NCI-H1694 treated with DMSO at 0.1 percent for 48 hours (cell line): ENCODE measurements at regions not wholly inside any gene's neighbourhood (a gene's known extent, or its start where the extent isn't known, plus 50 kb on each side); places are given as distances from the start of the nearest gene placed in this dataset.
"Not testable (repeated sequence)": the region's sequence is repeated elsewhere in the genome, so short reads cannot be mapped to it uniquely, and the experiment has no call there.

Source experiments
- DNase-seq: peaks from one replicate; lab custom pipeline; 2025; lab: John Stamatoyannopoulos, UW

DNA sequence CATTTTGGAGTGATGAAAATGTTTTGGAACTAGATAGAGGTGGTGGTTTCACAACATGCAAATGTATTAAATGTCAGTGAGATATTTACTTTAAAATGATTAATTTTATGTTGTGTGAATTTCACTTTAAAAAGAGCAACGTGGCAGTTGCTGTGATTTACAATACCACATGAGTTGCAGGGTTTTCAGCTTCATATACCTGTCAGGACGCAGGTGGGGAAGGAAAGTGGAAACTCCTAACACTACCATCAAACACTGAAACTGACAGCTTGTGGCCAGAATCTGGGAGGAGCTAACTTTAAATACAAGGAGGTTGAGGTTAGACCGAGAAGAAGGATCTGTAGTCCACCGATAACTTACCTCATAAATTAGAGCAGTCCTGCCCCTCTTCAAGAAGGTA, 168.9 kb upstream of the TMEM72 start:
- DNase-seq = no peak

DNA sequence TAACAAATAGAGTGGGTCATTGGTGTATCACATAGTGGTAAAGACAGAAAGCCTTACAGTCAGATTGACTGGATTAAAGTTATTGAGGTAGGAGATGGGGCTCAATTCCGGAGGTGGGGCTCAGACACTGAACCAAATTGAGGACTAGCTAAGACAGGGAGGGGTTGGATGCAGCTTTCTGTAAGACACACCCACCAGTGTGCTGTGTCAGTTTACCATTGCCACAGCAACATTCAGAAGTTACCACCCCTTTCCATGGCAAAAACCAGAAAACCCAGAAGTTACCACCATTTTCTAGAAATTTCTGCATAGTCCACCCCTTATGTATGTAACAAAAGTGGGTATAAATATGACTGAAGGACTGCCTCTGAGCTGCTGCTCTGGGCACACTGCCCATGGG, 167.6 kb upstream of the TMEM72 start:
- no peak for DNase-seq

DNA sequence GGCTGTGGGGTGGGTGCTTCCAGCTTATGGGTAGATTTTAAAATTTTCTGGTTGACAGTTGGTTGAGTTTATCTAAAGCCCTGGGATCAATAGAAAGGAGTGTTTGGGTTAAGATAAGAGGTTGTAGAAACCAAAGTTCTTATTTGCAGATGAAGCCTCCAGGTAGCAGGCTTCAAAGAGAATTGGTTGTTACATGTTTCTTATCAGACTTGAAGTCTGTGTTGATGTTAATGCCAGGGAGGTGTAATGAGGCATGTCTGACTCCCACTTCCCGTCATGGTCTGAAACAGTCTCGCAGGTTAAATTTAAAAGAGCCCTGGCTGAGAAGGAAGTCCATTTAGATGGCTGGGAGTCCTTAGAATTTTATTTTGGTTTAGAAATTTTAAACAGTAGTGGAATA, 165.2 kb upstream of the TMEM72 start:
- DNase-seq = no peak

DNA sequence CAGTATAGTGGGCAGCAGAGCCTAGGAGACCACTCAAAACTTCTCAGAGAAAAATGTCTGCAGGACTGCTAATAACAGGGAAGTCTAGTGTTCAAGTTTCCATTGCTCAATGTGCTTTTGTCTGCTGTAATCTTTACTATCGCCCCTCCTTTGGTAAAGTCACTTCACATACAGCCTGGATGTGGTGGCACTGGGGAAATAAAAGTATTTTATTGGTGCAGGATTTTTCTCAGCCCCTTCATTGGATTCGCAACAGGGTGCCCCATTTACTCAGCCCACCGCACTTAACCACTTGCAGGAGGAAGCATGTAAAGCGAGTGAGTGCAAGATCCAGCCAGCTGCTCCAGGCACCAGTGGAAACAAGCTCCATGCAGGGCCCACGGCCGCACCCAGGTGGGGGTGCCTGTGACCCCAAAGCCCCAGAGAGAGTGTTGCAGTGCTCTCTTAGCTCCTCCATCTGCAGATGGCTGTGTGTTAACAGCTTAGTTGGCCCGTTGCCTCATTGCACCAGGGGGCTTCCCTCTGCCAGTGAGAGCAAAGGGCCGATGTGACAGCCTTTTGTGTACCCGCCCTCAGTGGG, 163.5 kb upstream of the TMEM72 start:
- no peak for DNase-seq

DNA sequence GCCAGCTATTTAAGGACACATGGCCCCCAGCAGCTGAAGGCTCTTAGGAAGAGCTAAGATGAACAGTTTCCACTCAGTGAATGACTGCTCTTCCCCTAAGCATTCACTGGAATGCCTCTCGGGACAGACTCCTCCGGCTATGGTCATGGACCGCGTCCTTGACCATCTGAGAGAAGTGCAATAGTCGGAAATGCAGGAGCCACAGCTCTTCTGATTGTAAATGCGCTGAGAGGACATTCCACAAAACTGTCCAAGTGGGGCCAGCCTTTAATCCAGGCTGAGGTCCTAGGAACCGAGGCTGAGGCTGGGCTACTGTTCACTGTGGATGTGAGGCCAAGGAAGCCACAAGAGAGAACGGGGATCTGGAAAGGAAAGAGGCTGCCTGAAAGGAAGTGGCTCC, 162.0 kb upstream of the TMEM72 start:
- no peak for DNase-seq

DNA sequence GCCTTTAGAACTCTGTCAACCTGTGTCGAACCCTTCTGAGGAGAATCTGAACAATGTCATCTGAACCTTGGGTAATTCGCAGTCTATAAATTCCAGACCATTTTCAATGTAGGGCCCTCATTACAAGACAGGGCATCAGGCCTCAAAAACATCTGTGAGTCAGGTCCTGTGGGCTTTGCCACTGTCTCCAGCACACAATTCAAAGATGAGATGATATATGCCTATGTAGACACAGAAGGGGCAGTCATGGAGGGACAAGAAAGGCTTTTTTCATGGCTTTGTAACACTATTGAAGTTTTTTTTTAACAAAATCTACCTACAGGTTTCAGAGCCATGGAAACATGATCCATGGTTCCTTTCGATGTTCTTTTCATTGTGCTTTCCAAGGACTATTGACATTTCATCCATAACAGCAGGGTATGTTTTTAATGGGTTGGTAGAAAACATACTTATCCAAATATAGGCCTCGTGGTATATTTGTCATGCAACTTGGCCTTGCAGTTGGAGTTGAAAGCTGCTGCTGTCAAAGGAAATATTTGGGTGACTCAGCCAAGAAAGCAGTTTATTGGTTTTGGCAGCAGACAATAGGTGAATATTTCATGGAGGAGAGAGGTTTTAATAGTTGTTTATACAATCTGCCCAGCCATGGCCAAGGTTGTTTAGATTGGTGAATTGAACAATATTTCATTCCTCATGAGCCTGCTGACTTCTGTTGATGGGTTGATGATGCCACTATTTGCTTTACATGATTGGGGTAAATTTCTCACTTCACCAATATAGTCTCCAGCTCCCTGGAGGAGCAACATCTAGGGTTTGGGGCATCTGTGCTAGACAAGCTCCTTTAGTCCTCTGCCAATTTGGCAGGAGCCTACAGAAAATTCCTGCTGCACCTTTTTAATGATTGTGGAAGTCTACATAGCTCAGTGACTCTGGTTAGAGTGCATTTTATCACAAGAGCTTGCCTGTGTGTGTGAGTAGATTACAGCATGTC, 158.4 kb upstream of the TMEM72 start:
- DNase-seq = no peak

DNA sequence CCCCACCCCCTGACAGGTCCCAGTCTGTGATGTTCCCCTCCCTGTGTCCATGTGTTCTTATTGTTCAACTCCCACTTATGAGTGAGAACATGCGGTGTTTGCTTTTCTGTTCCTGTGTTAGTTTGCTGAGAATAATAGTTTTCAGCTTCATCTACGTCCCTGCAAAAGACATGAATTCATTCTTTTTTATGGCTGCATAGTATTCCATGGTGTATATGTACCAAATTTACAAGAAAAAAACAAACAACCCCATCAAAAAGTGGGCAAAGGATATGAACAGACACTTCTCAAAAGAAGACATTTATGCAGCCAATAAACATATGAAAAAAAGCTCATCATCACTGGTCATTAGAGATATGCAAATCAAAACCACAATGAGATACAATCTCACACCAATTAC, 156.8 kb upstream of the TMEM72 start:
- not testable (repeated sequence) for DNase-seq

DNA sequence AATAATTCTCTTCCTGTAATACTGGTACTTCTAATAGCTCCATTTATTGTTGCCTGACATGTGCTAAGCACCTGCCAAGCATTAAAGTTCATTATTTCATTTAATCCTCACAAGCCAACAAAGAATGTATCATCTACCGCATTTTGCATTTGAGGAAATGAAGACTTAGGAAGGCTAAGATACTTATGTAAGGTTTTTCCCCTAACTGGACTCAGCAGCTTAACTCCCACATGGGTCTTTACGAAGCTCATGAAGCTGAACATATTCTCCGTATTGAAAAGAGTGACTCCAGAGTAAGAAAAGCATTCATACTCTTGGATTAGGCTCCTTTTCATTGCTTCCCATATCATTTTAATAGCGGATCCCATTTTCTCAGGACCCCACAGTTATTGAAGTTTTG, 155.7 kb upstream of the TMEM72 start:
- DNase-seq = no peak

DNA sequence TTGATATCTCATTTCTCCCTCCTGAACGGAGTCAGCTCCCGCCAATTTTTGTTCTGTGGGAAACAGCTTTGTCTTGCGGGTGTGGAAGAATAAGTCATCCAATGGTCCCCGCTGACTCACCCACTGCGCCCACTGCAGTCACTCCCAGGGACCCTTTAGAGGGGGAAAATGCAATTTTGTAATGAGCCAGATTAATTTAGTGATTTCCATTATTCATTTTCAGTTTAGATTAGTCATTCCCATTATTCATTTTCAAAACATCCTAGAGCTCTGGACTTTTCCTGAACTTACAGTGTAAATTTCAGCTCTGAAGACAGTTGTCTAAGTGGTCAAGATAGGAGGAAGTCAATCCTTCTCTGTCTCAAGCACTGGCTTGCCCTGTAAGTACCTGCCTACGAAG, 154.9 kb upstream of the TMEM72 start:
- DNase-seq = no peak

DNA sequence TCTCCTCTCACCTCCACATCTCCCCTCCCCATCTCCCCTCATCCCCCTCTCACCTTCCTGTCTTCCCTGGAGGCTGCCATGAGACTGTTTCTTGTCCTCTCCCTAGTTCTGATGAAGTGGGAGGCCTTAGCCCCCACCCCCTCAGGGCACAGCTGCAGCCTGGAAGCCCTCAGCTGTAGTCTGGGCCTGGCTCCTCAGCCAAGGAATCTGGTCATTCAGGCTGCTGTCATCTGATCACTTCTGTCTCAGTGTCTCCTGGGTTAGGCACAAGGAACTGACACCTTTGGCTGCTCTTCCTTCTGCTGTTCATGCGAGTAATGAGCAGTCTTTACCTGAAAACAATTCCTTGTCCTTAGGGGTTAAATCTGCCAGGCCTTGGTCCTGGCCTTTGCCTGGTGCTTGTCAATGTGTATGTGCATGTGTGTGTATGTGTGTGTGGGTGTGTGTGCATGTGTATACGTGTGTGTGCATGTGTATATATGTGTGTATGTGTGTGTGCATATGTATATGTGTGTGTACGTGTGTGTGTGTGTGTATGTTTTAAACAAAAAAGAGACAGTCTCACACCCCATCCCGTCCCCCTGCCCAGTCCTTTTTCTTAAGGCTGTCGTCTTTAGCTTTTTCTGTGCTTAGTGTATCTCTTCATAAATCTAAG, 153.5 kb upstream of the TMEM72 start:
- DNase-seq = no peak

DNA sequence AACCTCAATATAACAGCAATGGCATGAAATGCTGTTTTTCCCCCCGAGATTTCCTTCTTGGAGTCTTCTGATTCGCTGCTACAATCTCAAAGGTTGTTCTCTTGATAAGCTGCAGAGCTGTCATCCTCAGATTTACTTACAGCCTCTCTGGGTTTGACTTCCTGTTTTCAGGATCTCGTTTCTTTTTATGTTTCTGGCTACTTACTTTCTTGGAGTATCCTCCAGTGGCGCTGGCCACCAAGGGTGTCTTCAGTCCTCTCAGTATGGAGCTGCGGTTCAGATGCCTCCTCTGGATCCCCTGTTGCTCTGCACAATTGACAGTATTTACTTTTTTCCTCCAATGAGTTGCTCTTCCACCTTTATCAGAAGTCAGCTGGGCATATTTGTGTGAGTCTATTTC, 152.0 kb upstream of the TMEM72 start:
- DNase-seq = no peak

DNA sequence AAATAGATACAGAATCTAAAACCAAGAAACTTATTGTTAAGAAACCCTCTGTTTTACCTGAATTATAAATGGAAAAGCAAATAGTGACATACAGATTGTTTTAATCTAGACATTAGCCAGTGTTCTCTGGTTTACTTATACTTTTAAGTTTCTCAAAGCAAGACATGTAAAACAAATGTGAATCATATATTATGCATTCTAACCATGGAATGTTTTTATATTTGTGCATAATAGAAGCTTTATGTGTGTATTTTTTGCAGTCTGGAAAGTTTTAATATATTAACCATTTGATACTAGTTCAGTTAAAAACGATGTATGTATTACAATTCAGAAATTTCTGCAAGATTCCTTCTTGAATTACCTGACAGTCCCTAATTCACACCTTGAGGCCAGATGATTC, 150.6 kb upstream of the TMEM72 start:
- no peak for DNase-seq

DNA sequence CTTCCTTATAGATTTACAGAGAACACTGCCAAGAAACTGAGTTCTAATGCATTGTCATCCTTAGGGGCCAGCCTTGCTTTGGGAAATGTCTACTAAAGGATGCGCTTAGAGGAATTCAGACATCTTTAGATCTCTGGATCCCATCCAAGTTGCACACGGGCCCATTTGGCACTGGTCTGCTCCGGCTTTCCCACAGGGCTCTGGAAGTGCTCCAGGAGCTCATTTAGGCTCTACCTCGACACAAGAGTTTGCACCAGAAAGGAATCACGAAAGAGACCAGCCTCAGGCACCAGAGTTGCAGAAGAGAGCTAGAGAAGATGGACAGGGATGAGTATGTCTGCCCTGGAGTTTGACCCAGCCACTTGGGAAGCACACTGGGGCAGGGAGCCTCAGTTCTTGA, 150.1 kb upstream of the TMEM72 start:
- no peak for DNase-seq

DNA sequence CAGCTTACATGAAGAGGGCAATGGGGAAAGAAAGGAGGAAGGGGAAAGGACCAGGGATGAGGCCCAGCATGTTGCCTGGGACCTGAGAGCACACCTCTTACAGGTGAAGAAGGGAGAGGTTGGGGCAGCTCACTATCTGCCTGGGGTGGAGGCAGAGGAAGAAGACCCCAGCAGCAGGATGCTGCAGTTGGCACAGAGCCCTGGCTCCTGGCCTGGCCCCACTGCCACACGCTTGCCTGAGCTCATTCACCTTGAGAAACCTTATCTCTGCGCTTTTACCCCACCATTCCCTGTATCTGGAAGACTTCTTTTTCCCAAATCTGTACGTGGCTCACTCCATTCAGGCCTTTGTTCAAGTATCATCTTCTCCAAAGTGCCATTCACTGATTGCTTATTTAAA, 147.8 kb upstream of the TMEM72 start:
- DNase-seq = no peak

DNA sequence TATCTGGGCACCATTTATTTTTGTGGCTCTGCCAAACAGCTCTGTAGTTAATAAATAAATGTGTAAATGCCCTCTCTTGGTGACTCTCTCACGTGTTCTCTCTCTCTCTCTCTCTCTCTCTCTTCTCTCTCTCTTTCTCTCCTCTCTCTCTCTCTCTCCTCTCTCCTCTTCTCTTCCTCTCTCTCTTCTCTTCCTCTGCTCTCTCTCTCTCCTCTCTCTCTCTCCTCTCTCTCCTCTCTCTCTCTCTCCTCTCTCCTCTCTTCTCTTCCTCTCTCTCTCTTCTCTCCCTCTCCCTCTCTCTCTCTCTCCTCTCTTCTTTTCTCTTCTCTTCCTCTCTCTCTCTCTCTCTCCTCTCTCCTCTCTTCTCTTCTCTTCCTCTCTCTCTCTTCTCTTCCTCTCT, 145.8 kb upstream of the TMEM72 start:
- no peak for DNase-seq

DNA sequence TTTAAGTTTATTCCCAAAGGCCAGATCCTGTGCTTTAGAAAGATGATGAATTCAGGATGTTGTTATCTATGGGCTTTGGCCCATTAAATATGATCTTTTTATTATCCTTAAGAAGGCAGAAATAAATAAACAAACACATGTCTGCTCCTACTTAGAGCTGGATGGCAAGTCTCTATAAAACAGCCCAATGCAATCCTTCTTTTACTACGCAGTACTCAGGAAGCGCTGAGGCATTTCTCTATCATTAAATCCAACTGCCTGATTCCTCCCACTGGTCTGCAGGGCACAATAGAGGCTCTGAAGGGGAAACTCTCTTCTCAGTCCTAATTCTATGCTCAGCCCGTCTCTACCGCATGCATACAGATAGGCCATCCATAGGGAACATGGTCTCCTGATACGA, 144.5 kb upstream of the TMEM72 start:
- DNase-seq = no peak

DNA sequence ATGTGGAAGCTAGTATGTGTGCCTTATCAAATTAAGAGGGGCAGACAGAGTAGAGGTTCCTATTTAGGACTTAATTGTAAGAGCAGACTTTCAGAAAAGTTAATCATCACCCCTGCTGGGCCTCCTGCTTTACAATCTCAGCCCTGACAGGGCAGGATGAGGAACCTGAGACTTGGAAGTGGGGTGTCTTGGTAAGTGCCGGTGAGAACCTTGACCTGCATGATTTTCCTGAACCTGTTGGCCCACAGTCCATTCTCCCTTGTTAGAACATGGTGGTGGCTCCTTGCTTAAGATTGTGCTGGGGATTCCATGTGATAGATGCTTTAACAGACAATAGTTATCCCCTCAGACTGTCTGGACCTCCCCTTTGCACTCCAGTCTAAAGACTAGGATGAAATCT, 141.7 kb upstream of the TMEM72 start:
- DNase-seq = no peak

DNA sequence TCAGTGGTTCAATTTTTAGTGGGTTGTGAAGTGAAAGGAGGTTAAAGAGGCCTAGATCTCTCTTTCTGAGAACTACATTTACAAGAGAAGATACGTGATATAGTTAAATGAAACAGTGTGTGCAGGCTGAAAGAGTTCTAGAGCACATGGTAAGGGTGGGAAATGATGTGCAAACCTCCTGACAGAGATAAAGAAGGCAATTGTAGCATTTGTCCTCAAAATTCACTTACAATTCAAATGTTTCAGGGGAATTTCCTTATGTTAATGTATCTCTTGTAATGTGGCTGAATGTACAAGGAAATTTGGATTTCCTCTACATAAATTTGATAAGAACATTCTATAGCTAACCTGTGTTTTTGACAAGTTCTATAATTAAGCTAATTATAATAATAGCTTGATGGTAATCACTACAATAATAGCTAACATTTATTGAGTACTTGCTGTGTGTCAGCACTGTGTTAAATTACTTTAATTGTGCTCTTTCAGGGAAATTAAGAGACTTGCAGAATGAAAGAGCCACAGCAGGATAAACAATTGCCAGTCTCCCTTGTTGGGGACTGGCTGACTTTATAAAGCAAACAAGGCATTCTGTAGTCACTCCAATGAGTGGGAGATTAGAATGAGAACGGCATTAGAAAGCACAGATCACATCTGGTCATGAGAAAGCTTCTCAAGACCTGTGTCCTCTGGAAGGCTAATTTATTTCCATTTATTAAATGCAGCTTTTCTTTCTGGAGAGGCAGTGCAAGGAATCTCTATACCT, 139.7 kb upstream of the TMEM72 start:
- no peak for DNase-seq

DNA sequence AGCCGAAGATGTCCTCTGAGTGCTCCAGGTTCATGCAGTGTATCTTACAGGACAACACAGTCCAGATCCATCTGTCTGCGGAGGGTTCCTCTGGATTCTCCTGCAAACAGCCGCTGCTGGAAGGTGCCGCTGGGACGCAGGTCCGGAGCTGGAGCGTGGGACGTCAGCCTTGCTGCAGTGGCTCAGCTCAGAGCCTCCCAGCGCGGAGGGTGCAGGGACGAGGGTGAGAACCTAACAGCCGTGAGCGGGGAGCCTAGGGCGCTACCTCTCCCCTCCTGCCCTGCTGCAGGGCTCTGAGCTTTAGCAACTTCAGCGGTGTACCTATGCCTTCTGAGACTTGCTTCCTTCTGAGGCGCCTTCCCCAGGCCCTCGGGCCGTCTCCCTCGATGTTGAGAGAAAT, 137.6 kb upstream of the TMEM72 start:
- no peak for DNase-seq

DNA sequence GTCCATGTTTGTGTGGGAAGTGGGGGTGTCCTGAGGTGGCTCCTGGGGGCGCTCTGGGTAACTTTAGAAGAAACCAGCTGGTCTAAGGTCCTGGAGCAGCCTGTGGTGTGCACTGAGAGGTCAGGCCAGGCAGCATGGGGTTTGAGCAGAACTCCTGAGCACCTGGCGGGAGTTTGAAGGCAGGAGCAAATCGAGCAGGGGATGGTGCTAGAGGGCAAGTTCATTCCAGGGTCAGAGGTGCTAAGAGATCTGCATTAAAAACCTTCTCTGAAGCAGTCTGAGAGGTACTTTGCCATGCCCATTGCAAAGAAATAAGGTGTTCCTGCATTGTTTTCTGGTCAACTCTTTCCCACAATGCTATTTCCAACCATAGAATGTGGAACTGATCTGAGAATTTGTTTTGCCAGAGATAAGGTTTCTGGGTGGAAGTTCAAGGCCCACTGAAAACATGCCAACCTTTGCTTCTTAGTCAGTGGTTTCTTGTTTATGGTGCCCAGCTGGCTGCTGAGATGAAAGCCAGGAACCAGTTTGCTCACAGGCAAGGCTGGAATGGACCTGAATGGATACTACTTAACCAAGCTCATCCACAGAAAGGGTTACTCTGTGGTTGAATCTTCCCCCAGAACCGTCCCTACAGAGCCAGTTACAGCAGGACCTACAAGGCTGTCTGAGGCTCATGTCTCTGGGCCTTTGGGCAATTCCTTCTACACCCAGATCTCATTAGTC, 136.3 kb upstream of the TMEM72 start:
- no peak for DNase-seq

DNA sequence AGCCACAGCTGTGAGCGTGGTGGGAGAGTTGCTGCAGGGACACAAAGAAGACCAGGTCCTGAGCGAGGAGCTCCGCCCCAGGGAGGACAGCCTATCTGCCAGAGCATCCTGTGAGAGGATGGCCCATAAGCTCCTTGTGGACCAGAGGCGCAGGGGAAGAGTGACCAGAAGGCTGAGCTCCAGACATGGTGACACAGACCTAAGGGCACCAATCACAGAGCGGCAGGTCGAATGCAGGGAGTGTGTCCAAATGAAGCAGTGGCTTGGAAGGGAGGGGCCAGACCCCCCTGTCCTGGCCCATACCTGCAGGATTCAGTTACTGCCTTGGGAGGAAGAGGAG, 135.8 kb upstream of the TMEM72 start:
- no peak for DNase-seq

DNA sequence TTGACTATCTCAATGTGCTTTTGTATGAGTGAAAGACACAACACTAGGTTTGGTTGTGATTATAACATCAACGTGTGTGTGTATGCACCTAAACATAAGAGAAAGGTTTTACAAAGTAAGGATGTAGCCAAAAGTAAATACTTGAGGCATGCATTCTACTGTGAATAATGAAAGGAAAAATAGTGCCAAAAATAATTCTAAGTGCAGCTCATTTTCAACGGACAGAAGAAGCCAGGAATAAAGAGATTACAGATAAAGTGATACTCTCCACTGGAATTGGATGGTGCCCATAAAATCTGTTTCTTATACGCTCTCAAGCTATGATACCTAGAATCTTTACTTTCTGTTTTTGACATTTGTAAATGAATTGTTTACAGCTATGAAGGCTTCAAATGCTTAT, 135.0 kb upstream of the TMEM72 start:
- DNase-seq = no peak
